ENCODE measurements at regions not wholly inside any gene's neighbourhood (a gene's known extent, or its start where the extent isn't known, plus 50 kb on each side); places are given as distances from the start of the nearest gene placed in this dataset.
A peak's percentile ranks its signal among the peaks of the same experiment; 100 is the strongest.
"Not testable (repeated sequence)": the region's sequence is repeated elsewhere in the genome, so short reads cannot be mapped to it uniquely, and the experiment has no call there.

DNA sequence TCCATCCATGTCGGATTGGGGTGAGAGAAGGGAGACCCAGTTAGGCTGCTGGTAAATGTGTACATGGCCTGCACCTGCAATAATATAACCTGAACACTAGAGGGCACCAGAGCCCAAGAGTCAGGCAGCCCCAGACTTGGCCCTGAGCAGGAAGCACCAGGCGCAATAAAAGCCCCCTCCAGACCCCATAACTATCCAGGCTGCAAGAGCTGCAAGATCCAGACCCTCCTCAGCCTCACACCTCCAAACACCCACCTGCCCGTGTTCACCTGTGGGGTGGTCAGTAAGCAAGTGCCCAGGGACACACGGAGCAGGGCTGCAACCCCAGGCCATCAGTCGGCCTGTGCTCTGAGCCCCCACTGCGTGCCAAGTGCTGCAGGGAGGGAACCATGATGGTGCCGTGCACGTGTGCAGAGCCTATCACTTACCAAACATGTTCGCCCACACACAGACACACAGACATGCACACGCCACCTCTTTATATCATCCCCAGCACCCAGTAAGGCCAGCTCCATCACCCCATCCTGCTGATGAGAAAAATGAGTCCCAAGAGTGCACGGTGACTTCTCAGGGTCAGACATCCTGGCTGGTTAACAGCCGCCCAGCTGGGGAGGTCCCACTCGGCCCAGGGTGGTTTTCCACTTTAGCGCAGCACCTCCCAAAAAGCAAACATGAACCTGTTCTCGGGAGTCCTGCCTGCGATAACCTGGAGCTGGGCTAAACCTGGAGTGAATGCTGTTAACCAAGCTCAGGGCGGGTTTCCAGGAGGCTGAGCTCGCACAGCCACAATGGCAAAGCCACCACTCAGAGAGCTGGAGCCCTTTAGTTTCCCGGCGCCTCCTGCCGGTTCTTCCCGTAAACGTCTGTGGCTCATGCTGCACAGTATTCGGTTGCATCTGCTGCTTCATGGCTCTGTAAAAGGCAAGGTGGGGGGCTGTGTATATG is 439.8 kb downstream of the SOX9 start:
- peak; percentile 55 for DNase-seq (ENCODE audit: low spot score)

DNA sequence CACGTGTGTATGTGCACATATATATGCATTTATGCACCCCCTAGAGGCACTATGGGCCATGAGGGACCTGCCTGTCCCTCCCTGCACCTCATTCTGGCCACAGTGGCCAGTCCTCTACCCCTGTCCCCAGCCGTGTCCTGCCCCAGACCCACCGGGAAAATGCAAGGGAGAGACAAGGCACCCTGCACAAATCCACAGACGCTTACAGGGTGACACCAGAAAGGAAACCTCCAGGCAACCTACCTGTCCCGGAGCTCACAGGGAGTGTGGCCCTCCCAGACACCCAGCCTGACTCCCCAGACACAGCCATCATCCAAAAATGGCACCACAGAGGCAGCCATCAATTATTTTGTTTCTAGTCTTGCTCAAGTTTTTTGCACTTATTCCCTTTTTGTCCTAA is 440.4 kb downstream of the SOX9 start:
- DNase-seq (ENCODE audit: low spot score) = no peak

GRCh38 chr17:72561680-72562079 is 440.9 kb downstream of the SOX9 start:
- DNase-seq (ENCODE audit: low spot score) = no peak

DNA sequence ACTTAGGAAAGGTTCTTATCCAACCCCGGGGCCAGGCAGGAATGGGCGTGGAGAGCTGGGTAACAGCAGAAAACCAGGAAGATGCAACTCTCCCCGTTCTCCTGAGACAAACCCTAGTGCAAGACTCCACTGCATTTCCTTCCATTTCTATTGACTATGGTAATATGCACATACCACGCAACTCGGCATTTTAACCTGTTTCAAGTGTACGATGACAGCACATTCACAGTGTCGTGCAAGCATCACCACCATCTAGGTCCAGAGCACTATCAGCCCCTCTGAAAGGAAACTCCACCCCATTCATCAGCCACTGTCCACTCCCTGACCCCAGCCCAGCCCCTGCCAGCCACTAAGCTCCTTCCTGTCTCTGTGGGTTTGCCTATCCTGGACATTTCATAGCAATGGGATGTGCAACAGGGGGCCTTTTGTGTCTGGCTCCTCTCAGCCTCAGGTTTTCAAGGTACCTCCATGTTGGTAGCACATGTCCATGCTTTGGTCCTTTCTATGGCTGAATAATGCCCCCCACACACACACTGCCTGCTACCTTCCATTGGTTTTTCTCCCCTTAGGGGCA is 441.9 kb downstream of the SOX9 start:
- no peak for DNase-seq (ENCODE audit: low spot score)

DNA sequence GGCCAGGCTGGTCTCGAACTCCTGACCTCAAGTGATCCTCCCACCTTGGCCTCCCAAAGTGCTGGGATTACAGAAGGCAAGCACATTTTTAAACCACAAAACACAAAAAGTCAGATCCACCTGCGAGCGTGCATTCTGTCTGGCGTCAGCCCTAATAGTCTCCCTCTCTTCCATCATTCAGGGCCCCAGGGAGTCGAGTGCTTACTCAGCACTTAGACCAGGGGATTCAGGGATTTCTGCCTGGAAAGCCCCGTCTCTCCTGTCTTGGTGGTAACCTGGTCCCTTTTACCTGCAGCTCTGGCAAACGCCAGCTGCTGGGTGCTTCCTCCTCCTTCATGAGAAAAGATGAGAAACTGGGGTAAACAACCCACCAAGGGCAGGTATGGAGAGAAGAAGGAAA is 443.1 kb downstream of the SOX9 start:
- no peak for DNase-seq (ENCODE audit: low spot score)

DNA sequence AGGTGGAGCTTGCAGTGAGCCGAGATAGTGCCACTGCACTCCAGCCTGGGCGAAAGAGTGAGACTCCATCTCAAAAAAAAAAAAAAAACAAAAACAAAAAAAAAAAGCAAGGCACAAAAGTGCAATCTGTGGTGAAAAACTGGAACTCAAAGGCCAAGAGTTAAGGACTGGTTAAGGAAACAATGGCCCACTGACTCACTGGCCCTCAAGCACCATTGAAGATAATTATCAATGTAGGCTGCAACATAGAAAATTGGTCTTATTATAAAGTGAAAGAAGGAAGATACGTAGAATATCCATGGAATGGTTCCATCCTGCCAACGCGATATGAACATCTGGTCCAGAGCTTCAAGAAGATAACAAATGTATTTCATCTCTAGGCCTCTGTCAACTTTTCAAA is 444.2 kb downstream of the SOX9 start:
- no peak for DNase-seq (ENCODE audit: low spot score)

- DNase-seq (ENCODE audit: low spot score) = no peak
Observed at GRCh38 chr17:72565758-72566157, 444.9 kb downstream of the SOX9 start.

GRCh38 chr17:72566671-72567484 is 446.1 kb downstream of the SOX9 start:
- DNase-seq (ENCODE audit: low spot score) = no peak

- DNase-seq (ENCODE audit: low spot score) = no peak
Observed at GRCh38 chr17:72567774-72568173, 447.0 kb downstream of the SOX9 start.

DNA sequence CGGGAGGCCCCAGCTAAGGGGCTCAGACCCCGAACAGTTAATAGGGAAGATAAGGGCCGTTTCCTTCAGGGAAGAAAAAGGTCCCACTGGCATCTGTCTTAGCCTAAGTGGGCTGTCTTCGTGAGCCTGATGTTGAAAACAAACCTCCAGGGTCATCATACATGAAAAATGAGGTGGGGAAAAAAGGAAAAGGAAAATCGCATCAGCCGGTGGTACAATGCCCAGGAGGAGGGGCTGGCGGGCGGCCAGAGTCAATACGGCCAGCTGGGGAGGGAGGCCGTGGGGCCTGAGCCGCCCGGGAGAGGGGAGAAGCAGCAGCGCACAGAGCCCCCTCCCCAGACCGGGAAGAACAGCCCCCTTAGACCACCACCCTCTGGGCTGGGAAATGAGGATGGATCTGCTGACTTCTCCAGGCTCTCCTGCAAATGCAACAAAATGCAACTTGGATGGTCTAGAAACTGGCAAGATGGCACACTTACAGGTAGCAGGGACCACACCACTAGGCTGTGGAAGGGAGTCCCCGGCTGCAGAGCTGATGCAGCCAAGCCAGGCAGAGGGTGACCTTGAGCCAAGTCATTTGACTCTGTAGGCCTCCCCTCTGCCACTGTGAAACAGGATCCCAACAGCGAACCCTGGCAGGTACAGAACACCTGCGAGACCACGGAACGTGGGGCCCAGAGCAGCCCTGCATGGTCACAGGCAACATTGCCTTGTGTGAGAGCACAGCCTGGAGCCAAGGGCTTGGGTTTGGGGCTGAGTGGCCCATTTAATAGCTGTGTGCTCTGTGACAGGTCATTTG is 448.5 kb downstream of the SOX9 start:
- no peak for DNase-seq (ENCODE audit: low spot score)

GRCh38 chr17:72571813-72572396 is 451.1 kb downstream of the SOX9 start:
- no peak for DNase-seq (ENCODE audit: low spot score)

DNA sequence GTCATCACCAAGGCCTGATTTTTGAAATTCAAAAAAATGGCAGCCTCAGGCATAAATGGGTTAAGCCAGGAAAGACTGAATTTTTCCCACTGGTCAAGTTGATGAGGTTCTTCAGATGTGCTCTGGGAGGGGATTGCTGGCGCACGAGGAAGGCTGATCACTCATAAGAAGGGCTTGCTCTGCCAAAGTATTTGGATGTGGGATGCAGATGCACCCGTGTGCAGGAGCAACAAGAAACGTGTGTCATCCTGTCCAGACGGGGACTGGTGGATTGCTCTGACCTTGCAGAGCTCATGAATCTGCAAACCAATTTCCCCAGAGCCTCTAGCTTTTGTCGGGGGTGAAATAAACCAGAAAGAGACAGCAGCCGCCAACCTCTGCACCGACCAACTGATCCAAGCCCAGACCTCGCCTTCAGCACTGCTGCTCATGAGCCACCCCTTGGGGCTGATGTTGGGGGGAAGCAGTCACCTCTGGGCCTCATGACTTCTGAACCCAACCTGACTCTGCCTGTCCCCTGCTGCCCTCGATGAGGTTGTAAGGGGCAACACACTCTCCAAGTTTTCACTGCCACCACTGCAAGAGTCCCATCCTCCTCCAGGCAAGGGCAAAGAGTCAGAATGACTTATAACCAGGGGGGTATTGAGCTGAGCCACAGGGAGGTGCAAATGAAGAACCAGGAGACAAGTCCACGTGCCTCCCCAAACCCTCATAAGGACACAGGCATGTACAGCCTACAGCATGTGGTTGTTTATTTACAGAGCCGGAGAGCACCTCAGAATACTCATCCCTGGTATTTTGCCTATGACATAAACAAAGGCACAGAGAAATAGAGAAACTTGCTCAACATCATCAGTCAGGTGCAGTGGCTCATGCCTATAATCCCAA is 452.0 kb downstream of the SOX9 start:
- DNase-seq (ENCODE audit: low spot score) = no peak

DNA sequence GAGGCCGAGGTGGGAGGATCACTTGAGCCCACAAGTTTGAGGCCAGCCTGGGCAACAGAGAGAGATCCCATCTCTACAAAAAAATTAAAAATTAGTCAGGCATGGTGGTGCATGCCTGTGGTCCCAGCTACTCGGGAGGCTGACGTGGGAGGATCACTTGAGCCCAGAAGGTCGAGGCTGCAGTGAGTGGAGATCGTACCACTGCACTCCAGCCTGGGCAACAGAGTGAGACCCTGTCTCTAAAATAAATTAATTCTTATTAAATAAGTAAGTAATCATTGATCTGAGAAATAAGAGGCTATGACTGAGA is 452.6 kb downstream of the SOX9 start:
- not testable (repeated sequence) for DNase-seq (ENCODE audit: low spot score)

DNA sequence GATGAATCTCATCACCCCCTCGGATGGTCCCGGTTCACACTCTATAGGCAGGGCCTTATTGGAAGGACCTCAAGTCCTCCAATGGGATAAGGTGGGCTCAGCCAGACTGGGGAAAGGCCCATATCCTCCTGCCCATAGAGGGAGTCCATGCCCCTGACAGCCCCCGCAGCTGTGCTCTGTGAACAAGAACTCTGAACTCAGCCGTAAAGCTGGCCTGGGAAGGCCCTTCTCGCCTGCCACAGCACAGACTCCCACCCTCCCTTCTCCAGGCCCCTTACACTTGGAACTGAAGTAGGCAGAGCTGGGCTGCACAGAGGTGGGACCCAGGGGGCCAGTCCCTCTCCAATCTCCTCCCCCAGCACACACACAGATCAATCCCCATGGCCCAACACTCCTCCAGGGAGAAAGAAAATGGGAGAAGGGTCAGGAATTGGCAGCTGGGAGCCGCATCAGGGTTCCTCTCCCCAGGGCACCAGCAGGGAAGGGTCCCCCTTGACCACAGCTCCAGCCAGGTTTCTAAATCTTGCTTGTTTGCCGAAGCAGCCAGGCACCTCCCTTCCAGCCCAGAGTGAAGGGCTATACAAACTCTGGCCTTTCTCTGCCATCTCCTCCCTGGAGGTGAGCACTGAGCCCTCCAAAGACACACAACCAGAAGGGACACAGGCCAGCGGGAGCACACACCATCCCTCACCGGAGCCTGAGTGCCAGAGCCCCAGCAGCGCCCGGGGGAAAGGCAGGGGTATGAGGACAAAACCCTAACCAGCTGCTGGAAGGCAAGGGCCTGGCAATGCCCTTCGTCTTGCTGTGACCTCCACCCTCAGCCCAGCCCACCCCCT is 454.1 kb downstream of the SOX9 start:
- DNase-seq (ENCODE audit: low spot score) = no peak

- DNase-seq (ENCODE audit: low spot score) = no peak
Observed at GRCh38 chr17:72575542-72576233, 454.9 kb downstream of the SOX9 start.

DNA sequence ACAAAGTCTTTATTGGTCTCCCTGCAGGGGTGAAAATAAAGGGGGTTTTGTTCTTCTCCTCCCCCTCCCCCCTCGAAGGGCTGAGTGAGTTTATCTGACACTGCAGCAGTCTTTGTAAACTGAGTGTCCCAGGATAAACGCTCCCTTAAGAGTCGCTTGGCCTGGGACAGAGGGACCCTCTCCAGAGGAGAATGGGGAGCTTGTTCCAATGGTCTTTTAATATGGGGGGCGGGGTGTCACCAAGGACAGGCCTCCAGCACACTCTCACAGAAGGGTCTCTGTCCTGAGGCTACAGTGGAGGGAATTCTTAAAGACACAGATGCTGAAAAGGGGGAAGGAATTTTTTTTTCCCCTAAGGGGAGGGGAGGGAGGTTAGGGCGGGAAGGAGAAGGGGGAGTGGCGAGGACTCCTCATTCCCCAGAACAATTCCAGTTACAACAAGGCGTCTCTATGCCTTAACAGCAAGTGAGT is 455.5 kb downstream of the SOX9 start:
- DNase-seq (ENCODE audit: low spot score) = no peak

GRCh38 chr17:72578817-72579470 is 458.1 kb downstream of the SOX9 start:
- no peak for DNase-seq (ENCODE audit: low spot score)

- no peak for DNase-seq (ENCODE audit: low spot score)
Observed at GRCh38 chr17:72579990-72580320, 459.1 kb downstream of the SOX9 start.
